HG03196 (cell line): ENCODE measurements at regions not wholly inside any gene's neighbourhood (a gene's known extent, or its start where the extent isn't known, plus 50 kb on each side); places are given as distances from the start of the nearest gene placed in this dataset.

ENCODE experiments used
- ATAC-seq: cut with Tn5 transposase; IDR thresholded peaks from one replicate; pipeline ENCODE4 v1.9.1; 2021; ENCODE audit not compliant: unreplicated experiment

DNA sequence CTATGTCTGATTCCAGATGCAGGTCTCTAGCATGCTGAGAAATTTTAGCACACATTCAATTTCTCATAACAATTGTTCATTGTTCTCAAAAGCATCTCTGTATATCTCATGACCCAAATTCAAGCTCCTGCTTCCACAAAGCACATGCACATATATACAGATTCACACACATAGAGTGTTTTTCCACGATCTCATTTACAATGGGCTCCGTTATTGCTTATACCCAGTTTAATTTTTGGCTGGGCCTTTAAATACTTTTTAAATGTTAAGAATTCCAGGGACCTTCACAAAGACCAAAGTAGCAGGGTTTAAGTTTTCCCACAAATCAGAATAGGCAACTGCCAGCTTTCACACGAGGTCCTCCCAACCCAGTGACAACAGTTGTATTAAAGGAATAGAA is 333.5 kb upstream of the SEMA6D start:
- no peak for ATAC-seq

DNA sequence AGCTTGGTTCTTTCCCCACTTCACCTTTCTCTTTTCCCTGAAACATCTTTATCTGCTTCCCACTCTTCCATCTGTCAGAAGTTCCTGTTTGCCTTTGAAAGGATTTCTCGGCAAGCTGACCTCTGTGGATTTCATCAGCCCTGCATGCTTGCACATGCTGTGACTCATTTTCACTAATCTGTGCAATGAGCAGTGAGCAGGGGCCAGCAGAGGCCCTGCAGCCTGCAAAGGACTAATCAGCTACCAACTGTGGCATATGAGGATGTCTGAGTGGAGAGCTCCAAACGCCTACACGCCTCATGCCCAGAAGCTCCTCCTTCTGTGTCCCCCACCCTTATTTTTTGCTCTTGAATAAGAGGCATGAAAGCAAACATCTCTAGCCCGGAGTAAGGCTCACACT is 333.0 kb upstream of the SEMA6D start:
- no peak for ATAC-seq

DNA sequence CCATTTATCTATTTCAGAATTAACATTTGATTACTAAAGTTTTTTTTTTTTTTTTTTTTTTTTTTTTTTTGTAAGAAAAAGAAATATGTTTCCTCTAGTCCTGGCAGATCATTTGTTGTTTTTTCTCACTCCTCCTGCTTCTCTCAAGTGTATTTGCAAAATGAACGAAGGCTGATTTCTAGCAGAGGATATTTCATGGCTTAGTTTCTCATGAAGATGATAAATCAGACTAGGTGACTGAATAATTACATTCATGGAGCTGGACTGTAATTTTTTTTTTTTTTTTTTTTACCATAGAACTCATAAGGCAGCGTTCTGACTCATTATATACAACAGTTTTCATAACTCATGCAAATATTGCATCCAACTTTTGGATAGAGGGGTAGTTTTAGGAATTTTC is 332.5 kb upstream of the SEMA6D start:
- ATAC-seq = no peak

DNA sequence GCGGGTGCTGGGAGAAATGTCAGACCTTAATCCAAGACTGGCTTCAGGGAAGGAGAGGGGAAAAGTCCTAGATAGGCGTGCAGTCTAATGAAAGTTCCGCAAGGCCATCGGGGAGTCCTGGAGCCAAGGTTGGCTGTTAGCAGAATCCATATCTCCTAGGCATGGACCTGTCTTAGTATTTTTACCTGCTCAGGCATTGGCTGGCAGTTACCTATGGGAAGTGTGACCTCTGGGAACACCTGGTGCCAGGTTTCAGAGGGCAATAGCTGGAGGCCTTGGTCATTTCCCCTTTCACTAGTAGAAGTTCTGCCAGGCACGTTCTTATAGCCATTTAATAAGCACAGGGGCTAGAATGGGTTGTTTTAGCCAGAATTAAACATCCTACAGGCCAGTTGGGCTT is 330.8 kb upstream of the SEMA6D start:
- ATAC-seq = no peak

DNA sequence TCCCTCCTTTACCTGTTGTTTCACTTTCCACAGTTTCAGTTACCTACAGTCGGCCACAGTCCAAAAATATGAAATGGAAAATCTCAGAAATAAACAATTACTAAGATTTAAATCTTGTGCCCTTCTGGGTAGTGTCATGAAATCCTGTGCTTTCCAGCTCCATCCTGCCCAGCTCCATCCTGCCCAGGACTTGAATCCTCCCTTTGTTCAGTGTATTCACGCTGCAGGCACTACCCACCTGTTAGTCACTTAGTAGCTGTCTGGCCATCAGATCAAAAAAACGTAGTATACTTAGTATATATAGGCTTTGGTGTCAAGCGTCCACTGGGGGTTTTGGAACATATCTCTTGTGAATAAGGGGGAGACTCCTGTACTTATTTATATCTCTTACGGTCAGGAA is 329.0 kb upstream of the SEMA6D start:
- no peak for ATAC-seq

DNA sequence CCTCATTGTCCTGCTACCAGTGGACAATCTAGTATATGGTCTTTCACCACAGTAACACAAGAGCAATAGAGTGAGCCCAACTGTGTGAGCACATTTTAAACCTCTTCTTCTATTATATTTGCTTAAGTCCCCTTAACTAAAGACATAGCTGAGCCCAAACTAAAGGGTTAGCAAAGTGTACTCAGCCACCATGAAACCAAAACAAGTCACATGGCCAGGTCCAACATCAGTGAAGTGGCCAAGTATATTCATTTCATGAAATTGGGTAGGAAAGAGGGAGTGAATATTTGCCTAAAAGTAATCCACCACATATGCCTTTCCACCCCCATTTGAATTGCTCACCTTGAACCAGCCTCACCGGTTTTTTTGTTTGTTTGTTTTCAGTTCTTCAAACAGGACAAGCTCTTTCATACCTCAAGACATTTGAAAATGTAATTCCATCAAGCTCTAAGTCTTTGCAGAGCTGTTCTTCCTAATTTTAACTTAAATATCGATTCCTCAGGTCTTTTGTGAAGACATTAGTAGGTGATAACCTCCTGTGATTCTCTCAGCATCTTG is 327.0 kb upstream of the SEMA6D start:
- ATAC-seq = no peak

DNA sequence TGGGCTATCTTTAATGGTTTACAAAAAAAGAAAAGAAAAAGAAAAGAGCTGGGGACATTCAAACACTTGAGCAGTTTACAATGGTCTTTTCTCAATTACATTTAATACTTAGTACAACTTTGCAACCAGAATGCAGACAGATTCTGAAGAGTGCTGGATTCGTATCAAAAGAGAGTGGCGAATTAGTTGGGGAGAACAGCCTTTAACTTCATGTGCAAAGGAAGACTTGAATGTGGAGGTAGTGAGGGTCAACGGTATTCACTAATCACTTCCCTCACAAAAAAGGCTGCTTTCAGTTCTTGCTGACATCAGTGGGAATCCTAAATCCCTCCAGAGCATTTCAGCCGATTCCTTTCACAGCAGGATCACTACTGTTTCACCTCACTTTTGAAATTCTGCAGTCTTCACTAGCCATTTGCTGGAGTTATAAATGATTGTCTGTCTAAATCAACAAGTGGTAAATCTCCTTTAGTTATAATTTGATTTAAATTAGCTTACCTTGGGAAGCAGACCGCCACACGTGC is 323.0 kb upstream of the SEMA6D start:
- ATAC-seq = no peak

DNA sequence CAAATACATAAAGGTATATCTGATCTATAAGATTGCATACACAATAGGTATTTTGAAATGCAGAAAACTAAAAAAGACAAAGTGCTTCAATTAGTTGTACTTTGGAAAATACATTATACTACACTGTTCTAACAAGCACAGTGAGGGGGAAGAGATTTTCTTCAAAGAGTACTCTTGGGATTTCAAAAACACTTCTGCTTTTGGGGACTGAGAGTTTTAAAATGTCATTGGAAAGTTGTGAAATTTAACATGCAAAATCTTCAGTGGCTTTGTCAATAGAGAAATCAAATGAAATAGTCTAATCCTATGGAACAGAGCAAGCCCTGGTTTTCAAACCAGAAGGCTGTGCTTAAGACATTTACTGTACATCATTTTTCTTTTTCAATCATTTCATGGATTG is 322.2 kb upstream of the SEMA6D start:
- no peak for ATAC-seq

DNA sequence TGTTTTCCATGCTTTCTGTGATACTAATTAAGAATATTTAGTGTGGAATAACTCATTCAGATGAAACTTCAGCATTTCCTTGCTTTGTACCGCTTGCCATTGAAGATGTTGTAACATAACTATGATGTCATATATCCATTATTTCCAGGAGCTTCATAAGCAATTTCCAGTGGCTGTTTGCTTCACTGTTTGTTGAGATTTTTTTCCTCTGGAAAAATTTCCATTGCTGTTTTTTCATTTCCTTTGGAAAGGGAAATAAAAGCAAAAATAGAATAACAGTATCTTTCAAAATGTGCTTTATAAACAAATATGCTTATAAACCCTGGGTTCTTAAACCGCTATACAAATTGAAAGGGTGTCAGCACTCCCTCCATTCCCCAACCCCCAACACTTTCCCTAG is 319.6 kb upstream of the SEMA6D start:
- no peak for ATAC-seq

DNA sequence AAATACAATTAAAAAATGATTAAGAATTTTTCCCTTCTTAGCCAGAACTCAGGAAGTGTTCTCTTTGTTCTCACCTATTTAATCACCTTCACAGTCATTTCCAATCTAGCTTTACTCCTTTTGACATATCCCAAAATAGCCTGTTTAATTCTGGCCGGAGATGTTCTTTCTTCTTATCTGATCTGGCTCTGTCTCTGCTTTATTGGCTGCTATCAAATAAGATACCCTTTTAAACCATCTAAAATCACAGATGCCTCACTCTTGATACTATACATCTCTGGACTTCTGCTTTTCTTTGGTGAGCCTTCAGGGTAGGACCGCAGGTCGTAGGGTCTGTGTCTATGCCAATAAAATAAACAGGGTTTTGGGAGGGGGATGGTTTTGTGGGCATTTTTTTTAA is 319.2 kb upstream of the SEMA6D start:
- no peak for ATAC-seq

DNA sequence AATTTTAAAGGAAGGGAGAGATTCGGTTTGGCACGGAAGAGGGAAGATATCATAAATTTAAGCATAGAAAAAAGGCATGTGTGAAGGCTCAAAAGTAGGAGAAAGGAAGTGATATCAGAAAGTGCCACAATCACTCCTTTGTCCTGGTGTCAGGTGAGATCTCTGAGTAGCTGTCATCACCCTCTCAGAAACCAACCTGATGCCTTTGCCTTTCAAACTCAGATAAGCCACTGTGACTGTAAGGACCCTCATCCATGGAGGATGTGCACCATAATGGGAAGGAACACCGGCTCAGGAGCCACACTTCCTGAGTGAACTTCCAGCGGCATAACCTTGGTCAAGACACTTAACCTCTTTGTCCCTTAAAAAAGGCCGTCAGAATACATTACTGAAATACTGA is 318.7 kb upstream of the SEMA6D start:
- no peak for ATAC-seq

DNA sequence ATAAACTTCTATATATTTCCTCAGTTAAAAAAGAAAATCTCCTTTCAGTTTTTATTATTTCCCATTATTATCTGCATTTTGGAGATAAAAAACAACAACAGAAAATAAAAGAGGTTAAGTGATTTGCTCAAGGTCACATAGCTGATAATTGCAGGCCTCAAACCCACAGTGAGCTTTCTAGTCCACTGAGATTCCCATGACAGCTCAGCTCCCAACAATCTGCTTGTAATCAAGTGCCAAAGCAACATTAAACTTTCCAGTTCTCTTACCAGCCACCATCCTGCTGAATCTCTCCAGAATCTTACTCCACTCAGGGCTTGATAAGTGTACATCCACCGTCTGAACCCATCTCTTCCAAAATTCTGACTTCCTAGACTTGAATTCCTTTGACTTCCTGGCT is 318.2 kb upstream of the SEMA6D start:
- no peak for ATAC-seq

DNA sequence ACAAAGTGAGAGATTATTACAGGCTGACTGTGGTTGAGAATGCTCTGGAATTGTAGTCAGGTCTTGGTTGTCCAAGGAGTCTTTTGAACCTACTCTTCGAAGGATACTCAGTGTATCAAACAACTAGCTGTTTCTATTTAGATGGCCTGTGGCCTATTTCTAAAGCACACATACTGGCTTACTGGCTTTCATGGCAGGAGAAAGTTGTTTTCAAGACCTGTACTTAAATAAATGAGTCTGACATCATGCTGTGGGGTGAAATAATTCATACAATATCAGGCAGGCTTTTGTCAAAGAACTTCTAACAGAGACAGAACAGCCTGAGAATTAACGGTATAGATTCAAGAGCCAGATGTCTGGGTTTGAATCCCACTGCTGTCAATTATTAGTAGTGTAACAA is 316.7 kb upstream of the SEMA6D start:
- no peak for ATAC-seq

DNA sequence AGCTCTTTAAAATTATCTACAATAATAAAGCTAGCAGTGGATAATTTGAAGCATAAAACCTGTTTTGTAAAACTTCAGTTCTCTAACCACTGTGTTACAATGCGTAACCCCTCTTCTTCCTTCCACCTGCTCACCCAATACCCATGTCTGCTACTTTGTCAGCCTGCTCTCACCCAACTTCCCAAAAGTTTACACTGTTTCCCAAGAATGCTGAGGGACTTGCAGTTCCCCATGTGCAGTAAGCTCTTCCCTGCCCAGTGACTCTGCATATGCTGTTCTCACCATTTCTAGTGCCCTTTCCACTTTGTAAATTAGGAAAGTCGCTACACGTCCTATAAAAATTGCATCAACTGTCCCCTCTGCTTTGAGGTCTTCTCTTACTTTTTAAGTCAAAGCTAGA is 315.9 kb upstream of the SEMA6D start:
- no peak for ATAC-seq

DNA sequence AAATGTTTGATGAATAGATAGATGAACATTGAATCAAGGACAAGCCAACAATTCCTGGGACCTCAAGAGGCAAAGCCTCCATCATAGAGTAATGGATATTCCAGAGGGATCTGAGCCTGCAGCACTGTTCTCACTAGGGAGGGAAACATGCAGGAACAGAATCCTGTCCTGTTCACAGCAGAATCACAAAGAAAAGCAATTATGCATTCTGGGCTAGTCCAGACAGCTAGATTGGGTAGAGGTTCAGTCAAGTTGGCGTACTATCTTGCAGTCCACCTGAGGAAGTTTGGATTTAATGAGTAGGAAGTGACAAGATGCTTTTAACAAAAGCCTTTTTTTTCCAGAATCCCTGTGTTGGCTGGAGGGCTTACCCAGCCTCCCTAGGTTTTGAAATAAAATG is 314.5 kb upstream of the SEMA6D start:
- no peak for ATAC-seq

DNA sequence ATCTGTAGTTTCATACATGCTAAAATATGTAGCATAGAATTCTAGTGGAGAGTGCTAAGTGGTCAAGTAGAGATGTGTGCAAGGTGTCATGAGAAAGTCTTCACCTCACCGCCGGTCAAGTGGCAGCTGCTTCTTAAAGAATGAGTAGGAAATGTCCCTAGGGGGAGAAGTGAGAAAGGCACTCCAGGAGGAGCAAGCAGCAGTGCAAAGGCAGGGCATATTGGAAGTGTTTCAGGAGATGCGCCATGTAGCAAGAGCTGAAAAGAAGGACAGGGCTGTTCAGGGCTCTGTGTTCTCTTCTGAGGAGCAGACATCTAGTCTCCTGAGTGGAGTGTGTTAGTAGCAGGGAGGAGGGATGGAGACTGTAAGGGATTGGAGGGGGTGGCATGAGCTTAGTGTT is 312.4 kb upstream of the SEMA6D start:
- ATAC-seq = no peak

DNA sequence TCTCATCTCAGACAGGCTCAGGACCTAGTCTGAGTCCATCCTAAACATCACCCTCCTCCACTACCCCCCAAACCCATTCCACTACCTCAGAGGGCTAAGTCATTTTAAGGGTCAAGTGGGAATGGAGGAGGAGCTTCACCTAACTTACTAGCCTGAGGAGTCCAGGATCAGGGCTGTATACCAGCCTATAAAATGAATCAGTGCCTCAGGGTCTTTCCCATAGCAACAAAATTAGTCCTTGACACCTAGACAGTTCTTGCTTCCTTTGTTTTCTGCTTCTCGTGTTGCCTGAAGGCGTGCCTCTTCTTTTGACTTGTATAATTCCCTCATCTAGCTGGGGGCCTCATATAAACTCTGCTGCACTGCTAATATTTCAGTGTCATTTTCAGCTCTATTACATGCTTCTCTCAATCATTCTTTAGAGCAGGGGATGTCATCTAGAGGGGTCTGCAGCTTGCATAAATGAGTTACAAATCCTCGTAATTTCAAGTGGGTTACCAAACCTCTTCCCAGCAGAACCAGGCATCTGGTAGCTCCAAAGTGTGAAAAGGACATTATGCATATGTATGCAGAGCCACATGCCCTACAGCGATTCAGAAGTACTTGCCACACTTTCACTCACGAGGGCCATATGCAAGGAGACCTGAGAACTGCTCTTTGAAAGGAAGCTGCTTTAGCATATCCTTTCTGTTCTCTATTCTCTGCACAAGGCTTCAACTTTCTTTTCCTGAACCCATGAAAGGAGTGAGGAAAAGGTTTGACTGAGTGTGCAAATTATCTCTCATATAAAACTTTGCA is 311.7 kb upstream of the SEMA6D start:
- ATAC-seq = no peak

DNA sequence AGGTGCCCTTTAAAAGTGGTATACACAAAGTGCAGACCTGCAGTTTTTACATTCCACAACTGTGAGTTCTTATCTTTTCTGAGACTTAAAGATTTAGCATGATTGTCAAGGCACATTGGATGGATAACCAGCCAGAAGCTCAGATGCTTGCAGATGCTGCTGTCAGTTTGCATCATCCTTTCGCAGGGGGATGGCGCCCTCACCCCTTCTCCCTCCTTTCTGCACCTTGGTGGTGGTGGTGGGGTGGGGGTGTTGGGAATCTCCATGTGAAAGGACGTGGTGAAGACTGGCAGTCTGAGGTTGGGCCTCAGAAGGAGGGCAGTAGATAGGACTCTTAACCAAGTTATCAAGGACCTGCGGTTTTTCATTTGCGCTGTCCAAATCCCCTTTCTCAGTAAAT is 309.6 kb upstream of the SEMA6D start:
- ATAC-seq = no peak

DNA sequence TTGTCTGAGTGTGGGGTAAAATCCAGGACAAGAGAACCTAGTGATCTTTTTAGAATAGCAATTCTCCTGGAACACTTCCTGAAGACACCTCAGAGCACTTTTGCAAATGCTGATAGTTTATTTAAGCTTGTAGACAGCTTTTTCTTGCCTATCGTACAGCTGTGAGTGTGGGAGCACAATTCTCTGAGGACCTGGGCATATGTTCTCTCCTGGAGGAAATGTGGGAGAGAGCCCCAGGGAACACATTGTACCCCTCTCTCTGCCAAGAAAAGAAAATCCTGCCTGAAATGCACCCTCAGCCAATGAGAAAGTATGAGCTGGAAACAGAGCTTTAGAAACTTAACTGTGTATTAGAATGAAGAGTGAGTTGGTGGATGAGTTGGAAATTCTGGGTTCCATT is 308.3 kb upstream of the SEMA6D start:
- no peak for ATAC-seq

DNA sequence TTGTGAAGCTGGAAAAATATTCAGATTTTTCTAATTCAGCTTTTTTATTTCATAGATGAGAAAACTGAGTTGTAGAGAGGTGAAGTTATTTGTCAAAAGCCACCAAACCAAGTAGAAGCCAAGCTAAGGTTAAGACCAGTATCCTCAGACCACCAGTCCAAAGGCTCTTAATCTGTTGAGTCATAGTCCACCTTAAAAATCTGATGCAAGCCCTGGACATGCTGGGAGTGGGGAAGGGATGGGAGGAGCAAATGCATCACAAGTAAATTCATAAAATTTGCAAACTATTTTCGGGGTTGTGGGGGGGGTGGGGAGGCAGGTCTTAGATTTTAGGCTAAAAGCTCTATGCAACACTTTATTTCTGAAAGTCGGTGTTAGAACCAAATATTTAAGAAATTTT is 307.7 kb upstream of the SEMA6D start:
- ATAC-seq = no peak

DNA sequence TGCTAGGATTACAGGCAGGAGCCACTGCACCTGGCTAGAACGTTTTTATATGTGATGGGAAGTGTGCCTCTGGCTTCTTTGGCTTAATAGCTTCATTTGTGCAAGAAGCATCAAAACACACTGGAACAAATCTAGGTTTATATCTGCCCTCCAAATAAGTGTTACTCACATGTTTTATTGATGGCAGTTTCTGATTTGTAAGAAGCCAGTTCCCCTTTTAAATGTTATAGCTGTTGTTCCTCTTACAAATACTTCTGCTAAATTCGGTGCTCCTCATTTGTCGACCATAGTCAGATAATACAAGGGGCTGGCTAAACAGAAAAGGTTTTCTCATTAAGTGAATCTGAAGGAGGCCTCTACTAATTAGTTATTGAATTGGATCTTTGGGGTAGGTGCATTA is 307.1 kb upstream of the SEMA6D start:
- no peak for ATAC-seq

DNA sequence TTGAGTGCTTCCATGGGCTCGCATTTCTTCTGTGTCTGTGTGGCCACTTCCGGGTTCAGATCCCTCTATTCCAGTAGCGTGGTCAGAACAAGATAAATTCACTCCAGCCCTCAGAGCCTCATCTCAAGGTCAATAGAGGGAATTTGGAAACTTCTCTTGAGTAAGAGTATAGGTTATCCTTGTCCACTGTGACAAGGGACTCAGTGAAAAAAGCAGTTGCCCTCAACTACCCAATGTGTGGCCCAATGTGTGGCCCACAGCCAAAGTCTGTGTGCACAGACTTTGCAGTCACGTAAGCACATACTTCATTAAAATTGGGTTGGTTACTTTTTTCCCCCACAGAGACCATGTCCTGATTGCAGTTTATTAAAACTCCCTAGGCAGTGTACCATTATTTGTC is 305.6 kb upstream of the SEMA6D start:
- no peak for ATAC-seq

DNA sequence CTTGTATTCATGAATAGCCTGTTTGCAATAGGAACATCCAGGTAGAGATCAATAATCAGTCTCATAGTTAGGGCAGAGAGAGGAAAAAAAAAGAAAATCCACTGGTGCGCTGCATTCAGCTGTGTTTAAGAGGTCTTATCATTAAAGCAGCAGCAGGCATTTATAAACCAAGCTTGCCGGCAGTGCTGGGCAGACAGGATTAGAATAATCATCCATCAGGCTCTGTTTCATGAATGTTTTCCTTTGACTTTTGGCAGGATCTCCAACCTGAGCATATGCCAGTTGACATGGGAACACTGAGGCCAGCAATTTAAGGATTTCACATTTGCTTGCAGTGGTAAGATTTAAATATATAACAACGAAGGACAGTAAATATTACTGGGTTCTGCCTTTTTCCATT is 305.2 kb upstream of the SEMA6D start:
- no peak for ATAC-seq
